Kidney tubule cell (primary cell): ENCODE measurements at regions not wholly inside any gene's neighbourhood (a gene's known extent, or its start where the extent isn't known, plus 50 kb on each side); places are given as distances from the start of the nearest gene placed in this dataset.

ENCODE experiments used
- DNase-seq: peaks from one replicate; pipeline ENCODE4 v3.0.0-alpha.2; 2018; ENCODE audit warnings: low spot score

DNA sequence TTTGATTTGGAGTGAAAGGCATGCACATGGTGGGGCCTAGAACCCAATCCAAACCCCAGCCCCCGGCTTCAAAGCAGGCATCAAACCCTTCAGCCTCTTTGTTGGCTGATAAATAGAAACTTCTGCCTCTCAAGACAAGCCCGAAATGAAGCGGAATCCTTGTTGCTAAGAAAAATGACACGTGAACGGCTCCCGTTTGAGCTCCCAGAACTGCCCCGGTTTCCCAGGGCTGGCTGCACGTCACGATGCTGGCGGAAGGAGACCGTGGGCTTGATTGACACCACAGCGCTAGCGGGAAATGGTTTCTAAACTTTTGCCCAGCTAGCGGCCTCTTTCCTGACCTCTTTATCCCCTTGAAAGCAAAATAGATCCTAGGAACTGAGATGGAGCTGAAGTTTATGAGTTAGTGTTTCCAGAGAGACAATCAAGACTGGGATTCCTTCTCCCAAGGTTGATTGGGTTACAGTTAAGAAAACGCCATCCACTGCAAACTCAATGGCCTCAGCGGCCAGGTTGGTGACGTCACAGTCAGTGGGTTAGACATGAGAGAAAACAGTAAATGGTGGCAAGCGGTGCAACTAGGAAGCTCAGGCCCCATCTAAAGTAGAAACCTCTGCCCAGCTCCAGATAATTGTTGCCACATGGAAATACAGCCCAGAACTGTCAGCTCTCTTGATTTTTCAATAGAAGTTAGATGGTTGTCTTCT lies 117.0 kb downstream of the ANKRD60 start:
- no peak for DNase-seq

- no peak for DNase-seq
These were observed 118.4 kb downstream of the ANKRD60 start for GRCh38 chr20:58109918-58110635.

DNA sequence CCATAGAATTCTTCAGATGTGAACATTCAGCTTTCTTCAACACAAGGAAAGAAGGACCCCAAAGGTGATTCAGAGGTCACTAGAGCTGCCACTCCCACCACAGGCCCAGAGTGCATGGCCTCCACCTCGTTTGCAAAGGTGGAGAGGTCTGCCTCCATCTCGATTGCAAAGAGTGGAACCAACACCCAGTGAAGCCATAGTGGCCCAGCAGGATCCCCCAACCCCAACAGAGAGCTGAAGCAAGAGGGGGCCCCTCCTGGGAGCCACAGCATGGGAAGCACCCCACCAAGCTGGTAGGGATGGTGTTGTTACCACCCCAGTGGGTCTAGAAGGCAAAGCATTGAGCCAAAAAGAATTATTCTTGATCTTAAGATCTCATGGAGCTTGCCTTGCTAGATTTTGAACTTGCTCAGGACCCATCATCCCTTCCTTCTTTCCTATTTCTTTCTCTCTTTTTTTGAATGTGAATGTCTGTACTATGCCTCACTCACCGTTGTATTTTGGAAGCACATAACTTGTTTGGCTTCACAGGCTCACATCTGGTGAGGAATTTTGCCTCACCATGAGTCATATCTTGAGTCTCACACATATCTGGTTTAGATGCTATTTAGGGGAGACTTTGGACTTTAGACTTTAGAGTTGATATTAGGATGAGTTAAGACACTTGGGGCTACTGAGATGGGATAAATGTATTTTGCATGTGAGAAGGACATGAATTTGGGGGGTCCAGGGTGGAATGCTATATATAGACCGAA lies 119.2 kb downstream of the ANKRD60 start:
- DNase-seq = peak; percentile 68

- DNase-seq = no peak
These were observed 120.9 kb downstream of the ANKRD60 start for GRCh38 chr20:58107533-58107932.

GRCh38 chr20:58106143-58106750 lies 122.2 kb downstream of the ANKRD60 start:
- DNase-seq = peak; percentile 84

GRCh38 chr20:58103961-58104360 lies 124.5 kb downstream of the ANKRD60 start:
- no peak for DNase-seq

GRCh38 chr20:58103517-58103904 lies 124.9 kb downstream of the ANKRD60 start:
- DNase-seq = no peak

GRCh38 chr20:58102744-58103516 lies 125.5 kb downstream of the ANKRD60 start:
- DNase-seq = peak; percentile 33

DNA sequence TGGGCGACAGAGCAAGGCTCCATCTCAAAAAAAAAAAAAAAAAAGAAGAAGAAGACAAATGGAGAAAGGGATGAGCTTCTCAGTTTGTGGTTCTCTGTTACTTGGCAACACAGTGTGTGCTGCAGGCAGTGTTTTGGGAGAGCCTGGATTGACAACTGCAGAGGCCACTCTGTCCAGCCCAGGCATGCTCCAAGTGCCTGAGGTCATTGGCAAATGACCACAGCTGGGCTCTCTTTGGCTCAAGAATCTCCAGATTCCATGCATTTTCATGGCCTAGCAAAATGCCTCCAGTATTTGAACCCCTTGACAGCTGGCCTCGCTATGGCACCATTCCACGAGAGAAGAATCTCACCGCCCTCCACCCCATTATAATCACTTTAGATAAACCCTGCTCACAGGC lies 126.2 kb downstream of the ANKRD60 start:
- no peak for DNase-seq

DNA sequence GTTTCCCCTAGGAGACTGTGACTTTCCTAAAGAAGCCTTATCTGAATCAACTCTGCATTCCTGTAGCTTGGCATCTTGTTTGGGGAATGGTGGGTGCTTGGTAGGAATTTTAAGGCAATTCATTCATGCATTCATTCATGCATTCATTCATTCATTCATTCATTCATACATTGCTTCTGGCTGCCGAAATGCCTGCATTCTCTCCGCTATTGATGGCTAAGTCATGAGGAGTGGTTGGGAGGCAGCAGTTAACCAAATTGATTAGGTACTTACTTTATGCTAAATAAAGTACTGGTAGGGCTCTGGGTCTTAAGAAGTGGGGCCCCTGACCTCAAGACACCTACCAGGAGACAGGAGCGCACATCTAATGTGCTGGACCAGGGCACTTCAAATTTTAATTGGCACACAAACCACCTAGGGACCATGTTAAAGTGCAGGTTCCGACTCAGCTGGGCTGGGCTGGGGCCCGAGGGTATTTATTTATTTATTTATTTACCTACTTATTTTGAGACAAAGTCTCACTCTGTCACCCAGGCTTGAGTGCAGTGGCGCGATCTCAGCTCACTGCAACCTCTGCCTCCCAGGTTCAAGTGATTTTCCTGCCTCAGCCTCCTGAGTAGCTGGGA lies 127.6 kb downstream of the ANKRD60 start:
- no peak for DNase-seq

GRCh38 chr20:58099956-58100730 lies 128.3 kb downstream of the ANKRD60 start:
- DNase-seq = no peak

GRCh38 chr20:58099291-58099935 lies 129.0 kb downstream of the ANKRD60 start:
- no peak for DNase-seq

GRCh38 chr20:58098571-58098970 lies 129.9 kb downstream of the ANKRD60 start:
- DNase-seq = no peak

GRCh38 chr20:58097943-58098342 lies 130.5 kb downstream of the ANKRD60 start:
- DNase-seq = no peak

GRCh38 chr20:58097429-58097828 lies 131.0 kb downstream of the ANKRD60 start:
- no peak for DNase-seq

GRCh38 chr20:58096880-58097423 lies 131.5 kb downstream of the ANKRD60 start:
- no peak for DNase-seq

DNA sequence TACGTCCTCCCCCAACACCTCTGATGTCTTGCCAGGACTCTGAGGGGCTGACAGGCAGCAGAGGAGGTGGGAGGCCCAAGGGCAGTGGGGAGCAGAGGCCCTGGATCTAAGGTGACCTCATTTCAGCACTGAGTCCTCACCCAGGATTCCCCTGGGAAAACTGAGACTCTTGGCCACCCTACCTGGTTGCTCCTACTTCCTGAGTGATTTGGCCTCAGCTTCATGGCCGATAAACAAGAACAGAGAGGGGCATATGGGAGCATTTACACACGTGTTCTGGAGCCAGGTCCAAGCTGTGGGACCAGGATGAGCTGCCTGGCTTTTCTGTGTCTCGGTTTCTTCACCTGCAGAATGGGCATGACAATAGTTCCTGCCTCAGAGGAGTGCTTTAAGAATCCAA lies 133.8 kb downstream of the ANKRD60 start:
- no peak for DNase-seq

GRCh38 chr20:58094160-58094559 lies 134.3 kb downstream of the ANKRD60 start:
- no peak for DNase-seq

DNA sequence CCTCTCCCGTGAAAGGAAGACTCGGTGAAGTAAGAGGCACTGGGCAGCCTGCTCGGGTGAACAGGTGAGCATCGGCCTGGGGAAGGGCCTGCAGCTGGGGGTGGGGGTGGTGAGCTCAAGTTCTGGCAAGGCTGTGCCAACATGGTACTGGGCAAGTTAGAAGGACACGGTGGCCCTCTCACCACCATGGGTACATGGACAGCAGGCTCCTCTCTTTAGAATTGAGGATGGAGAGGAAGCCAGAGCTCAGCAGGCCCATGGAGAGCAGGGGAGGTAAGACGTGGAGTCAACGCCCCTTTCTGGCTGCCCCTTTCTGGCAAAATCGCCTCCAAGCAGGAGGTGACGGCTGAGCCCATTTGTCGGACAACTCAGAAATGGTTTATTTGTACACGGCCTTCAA lies 135.6 kb downstream of the ANKRD60 start:
- no peak for DNase-seq

GRCh38 chr20:58092353-58092752 lies 136.1 kb downstream of the ANKRD60 start:
- DNase-seq = no peak
